ENCODE measurements at regions not wholly inside any gene's neighbourhood (a gene's known extent, or its start where the extent isn't known, plus 50 kb on each side); places are given as distances from the start of the nearest gene placed in this dataset.

- no peak for TF ChIP-seq ZFX (IDR thresholded peaks at IDR 0.05; ENCODE audit: borderline replicate concordance)
- no peak for TF ChIP-seq CTCF (IDR thresholded peaks at IDR 0.05)
- H3K27ac ChIP-seq = no peak overlapping the region
These were observed 1605.8 kb downstream of the SUCLG1 start for GRCh38 chr2:82853299-82853698.

- H3K27ac ChIP-seq = no peak overlapping the region
- TF ChIP-seq CTCF (IDR thresholded peaks at IDR 0.05) = no peak
- TF ChIP-seq ZFX (IDR thresholded peaks at IDR 0.05; ENCODE audit: borderline replicate concordance) = no peak
These were observed 1606.3 kb downstream of the SUCLG1 start for GRCh38 chr2:82852787-82853186.

- TF ChIP-seq ZFX (IDR thresholded peaks at IDR 0.05; ENCODE audit: borderline replicate concordance) (no peak), CTCF (IDR thresholded peaks at IDR 0.05) (no peak)
- H3K27ac ChIP-seq = no peak overlapping the region
These were observed 1610.8 kb downstream of the SUCLG1 start for GRCh38 chr2:82848285-82848684.

- no peak overlapping the region for H3K27ac ChIP-seq
- TF ChIP-seq CTCF (IDR thresholded peaks at IDR 0.05) (no peak), ZFX (IDR thresholded peaks at IDR 0.05; ENCODE audit: borderline replicate concordance) (no peak)
These were observed 1620.0 kb downstream of the SUCLG1 start for GRCh38 chr2:82839036-82839435.

- TF ChIP-seq ZFX (IDR thresholded peaks at IDR 0.05; ENCODE audit: borderline replicate concordance) (no peak), CTCF (IDR thresholded peaks at IDR 0.05) (no peak)
- H3K27ac ChIP-seq = no peak overlapping the region
These were observed 1621.3 kb downstream of the SUCLG1 start for GRCh38 chr2:82837588-82838304.

GRCh38 chr2:82834893-82835292, 1624.2 kb downstream of the SUCLG1 start:
- H3K27ac ChIP-seq = no peak overlapping the region
- TF ChIP-seq CTCF (IDR thresholded peaks at IDR 0.05) (no peak), ZFX (IDR thresholded peaks at IDR 0.05; ENCODE audit: borderline replicate concordance) (no peak)

GRCh38 chr2:82827426-82827825, 1631.7 kb downstream of the SUCLG1 start:
- no peak for TF ChIP-seq CTCF (IDR thresholded peaks at IDR 0.05)
- TF ChIP-seq ZFX (IDR thresholded peaks at IDR 0.05; ENCODE audit: borderline replicate concordance) = no peak
- H3K27ac ChIP-seq = no peak overlapping the region

All from 22Rv1 (cell line).